ENCODE measurements at regions not wholly inside any gene's neighbourhood (a gene's known extent, or its start where the extent isn't known, plus 50 kb on each side); places are given as distances from the start of the nearest gene placed in this dataset.

DNA sequence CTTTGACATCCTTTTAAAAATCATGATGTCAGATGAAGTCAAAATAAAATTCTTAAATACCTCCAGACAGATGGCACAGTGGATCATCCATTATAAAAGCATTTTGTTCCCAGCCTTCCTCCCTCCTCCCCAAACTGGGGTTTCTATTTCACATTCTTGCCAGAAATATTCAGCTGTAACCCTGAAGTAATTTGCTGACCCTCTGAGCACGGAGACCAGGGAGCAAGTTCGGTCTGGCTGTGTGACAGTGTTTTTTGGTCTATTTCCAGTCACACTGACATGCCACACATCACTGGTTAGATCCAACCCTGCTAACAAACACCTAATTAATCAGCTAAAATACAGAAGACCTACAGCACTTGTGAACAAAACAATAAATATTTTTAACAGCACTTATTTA lies 126.2 kb upstream of the DMRT1 start:
- ChIA-PET POLR2A (no interaction called here), RAD21 (ENCODE audit: unreplicated experiment) (no interaction called here), CTCF (no interaction called here), SMC1A (ENCODE audit: uncharacterized antibody, unreplicated experiment) (no interaction called here)
- WGBS (ENCODE audit: insufficient coverage, insufficient replicate concordance, low lambda C conversion rate, missing lambda C conversion rate): 0% methylated on average over 2 of the region's 2 CpGs
- H3K27ac ChIP-seq (ENCODE audit: control insufficient read depth, insufficient read depth): no peak overlapping the region
- TF ChIP-seq, protein P1, sequence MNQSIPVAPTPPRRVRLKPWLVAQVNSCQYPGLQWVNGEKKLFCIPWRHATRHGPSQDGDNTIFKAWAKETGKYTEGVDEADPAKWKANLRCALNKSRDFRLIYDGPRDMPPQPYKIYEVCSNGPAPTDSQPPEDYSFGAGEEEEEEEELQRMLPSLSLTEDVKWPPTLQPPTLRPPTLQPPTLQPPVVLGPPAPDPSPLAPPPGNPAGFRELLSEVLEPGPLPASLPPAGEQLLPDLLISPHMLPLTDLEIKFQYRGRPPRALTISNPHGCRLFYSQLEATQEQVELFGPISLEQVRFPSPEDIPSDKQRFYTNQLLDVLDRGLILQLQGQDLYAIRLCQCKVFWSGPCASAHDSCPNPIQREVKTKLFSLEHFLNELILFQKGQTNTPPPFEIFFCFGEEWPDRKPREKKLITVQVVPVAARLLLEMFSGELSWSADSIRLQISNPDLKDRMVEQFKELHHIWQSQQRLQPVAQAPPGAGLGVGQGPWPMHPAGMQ (IDR thresholded peaks at IDR 0.05; ENCODE audit: borderline replicate concordance): no peak
- TF ChIP-seq RELA (IDR thresholded peaks at IDR 0.05; ENCODE audit: borderline replicate concordance, partially characterized antibody): no peak
- no peak for TF ChIP-seq SUZ12 (IDR thresholded peaks at IDR 0.05; ENCODE audit: unreplicated experiment)
- in situ Hi-C loops (cut with MboI) (no loop called here), intact Hi-C loops (cut with micrococcal nuclease; ENCODE audit: unreplicated experiment) (no loop called here)
- H3K4me1 ChIP-seq (ENCODE audit: control insufficient read depth, insufficient read depth, low read length): no peaks in the 10 kb centered on the region
- no TSS peak for BruUV-seq (replicated peaks)
- ATAC-seq: no peak
- no peaks in the 10 kb centered on the region for H4K20me1 ChIP-seq (ENCODE audit: control insufficient read depth, insufficient read depth)
- no peak for FAIRE-seq
- H3K79me2 ChIP-seq (ENCODE audit: control insufficient read depth, insufficient read depth, low read length): no peaks in the 10 kb centered on the region
- no peaks in the 10 kb centered on the region for H3K9me3 ChIP-seq (replicated peaks; ENCODE audit: control insufficient read depth, insufficient read depth, low read length)
- no peak overlapping the region for H3K9ac ChIP-seq (ENCODE audit: control insufficient read depth, insufficient read depth, low read length)
- DNase-seq (ENCODE audit: low read depth, low spot score): no peak
- H2AFZ ChIP-seq (ENCODE audit: control insufficient read depth, low read depth, low read length): no peak overlapping the region
- H3K4me2 ChIP-seq (ENCODE audit: control insufficient read depth, insufficient read depth): no peak overlapping the region
- H3K36me3 ChIP-seq (ENCODE audit: control insufficient read depth in 2 of 2, insufficient read depth in 2 of 2, low read length in 1 of 2): no peaks in the 10 kb centered on the region
- no peaks in the 10 kb centered on the region; a peak in 2 of 4 replicates for H3K27me3 ChIP-seq (replicated peaks in 1 of 2; ENCODE audit: control insufficient read depth in 2 of 2, insufficient read depth in 2 of 2, low read length in 1 of 2)
- no peak overlapping the region for H3K4me3 ChIP-seq

DNA sequence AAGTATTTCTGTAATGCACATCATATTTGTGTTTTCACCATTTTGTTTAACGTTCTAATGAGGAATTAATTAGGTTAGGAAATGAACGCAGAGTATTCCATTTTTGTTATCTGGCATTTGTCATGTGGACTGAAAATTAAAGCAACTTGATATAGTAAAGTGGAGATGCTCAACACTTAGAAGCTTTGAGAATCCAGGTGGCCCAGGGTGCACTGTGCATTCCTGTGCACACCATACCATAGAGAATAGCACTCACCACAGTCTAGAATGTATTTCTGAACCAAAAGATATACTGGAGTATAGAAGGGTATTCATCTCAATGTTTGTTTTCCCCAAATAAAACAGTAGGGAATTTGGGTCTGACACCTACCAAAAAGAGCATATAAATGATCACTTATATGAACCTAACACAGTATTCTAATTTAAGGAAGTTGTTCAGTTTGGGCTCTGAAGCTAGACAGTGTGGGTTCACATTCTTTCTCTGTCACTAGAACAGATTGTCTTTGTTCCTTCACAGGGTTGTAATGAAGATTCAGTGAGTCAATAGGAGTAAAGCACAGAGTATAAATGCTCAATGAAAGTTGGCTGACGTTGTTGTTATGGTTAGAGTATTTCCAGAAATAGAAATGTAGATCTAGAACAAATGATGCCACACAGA lies 125.6 kb upstream of the DMRT1 start:
- Histone ChIP-seq H2AFZ (ENCODE audit: control insufficient read depth, low read depth, low read length) (no peak overlapping the region), H3K4me1 (ENCODE audit: control insufficient read depth, insufficient read depth, low read length) (no peaks in the 10 kb centered on the region), H3K36me3 (ENCODE audit: control insufficient read depth in 2 of 2, insufficient read depth in 2 of 2, low read length in 1 of 2) (no peaks in the 10 kb centered on the region), H3K79me2 (ENCODE audit: control insufficient read depth, insufficient read depth, low read length) (no peaks in the 10 kb centered on the region), H4K20me1 (ENCODE audit: control insufficient read depth, insufficient read depth) (no peaks in the 10 kb centered on the region), H3K4me3 (no peak overlapping the region), H3K27me3 (replicated peaks in 1 of 2; ENCODE audit: control insufficient read depth in 2 of 2, insufficient read depth in 2 of 2, low read length in 1 of 2) (no peaks in the 10 kb centered on the region; a peak in 2 of 4 replicates), H3K4me2 (ENCODE audit: control insufficient read depth, insufficient read depth) (no peak overlapping the region), H3K27ac (ENCODE audit: control insufficient read depth, insufficient read depth) (no peak overlapping the region), H3K9ac (ENCODE audit: control insufficient read depth, insufficient read depth, low read length) (no peak overlapping the region), H3K9me3 (replicated peaks; ENCODE audit: control insufficient read depth, insufficient read depth, low read length) (no peaks in the 10 kb centered on the region)
- CTCF ChIA-PET: no interaction called here
- RAD21 ChIA-PET (ENCODE audit: unreplicated experiment): no interaction called here
- no TSS peak for BruUV-seq (replicated peaks)
- SMC1A ChIA-PET (ENCODE audit: uncharacterized antibody, unreplicated experiment): no interaction called here
- DNase-seq (ENCODE audit: low read depth, low spot score) (no peak), FAIRE-seq (no peak), ATAC-seq (peak; percentile 63)
- WGBS (ENCODE audit: insufficient coverage, insufficient replicate concordance, low lambda C conversion rate, missing lambda C conversion rate): 14% methylated on average over 3 of the region's 3 CpGs
- intact Hi-C loops (cut with micrococcal nuclease; ENCODE audit: unreplicated experiment): no loop called here
- POLR2A ChIA-PET: no interaction called here
- in situ Hi-C loops (cut with MboI): no loop called here
- TF ChIP-seq TCF12 (IDR thresholded peaks at IDR 0.05; ENCODE audit: low read depth, low read length): no peak
- TF ChIP-seq ZNF207 (IDR thresholded peaks at IDR 0.05; ENCODE audit: borderline replicate concordance): no peak
- TF ChIP-seq, protein P2, sequence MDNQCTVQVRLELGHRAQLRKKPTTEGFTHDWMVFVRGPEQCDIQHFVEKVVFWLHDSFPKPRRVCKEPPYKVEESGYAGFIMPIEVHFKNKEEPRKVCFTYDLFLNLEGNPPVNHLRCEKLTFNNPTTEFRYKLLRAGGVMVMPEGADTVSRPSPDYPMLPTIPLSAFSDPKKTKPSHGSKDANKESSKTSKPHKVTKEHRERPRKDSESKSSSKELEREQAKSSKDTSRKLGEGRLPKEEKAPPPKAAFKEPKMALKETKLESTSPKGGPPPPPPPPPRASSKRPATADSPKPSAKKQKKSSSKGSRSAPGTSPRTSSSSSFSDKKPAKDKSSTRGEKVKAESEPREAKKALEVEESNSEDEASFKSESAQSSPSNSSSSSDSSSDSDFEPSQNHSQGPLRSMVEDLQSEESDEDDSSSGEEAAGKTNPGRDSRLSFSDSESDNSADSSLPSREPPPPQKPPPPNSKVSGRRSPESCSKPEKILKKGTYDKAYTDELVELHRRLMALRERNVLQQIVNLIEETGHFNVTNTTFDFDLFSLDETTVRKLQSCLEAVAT (IDR thresholded peaks at IDR 0.05): no peak
- no peak for TF ChIP-seq CEBPB (IDR thresholded peaks at IDR 0.05; ENCODE audit: borderline replicate concordance in 1 of 2, low read depth in 2 of 2, low read length in 2 of 2)
- no peak for TF ChIP-seq BMI1 (IDR thresholded peaks at IDR 0.05; ENCODE audit: borderline replicate concordance)
- TF ChIP-seq RAD21 (IDR thresholded peaks at IDR 0.05; ENCODE audit: insufficient read depth, low read depth, low read length): no peak
- TF ChIP-seq, protein P3, sequence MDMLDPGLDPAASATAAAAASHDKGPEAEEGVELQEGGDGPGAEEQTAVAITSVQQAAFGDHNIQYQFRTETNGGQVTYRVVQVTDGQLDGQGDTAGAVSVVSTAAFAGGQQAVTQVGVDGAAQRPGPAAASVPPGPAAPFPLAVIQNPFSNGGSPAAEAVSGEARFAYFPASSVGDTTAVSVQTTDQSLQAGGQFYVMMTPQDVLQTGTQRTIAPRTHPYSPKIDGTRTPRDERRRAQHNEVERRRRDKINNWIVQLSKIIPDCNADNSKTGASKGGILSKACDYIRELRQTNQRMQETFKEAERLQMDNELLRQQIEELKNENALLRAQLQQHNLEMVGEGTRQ (IDR thresholded peaks at IDR 0.05; ENCODE audit: borderline replicate concordance, low read depth, low read length): no peak

All from GM12878 (cell line).